NCI-H82 treated with DMSO at 0.1 percent for 48 hours (cell line): ENCODE measurements at regions not wholly inside any gene's neighbourhood (a gene's known extent, or its start where the extent isn't known, plus 50 kb on each side); places are given as distances from the start of the nearest gene placed in this dataset.

Experiments
- DNase-seq: peaks from one replicate; lab custom pipeline; 2025; ENCODE audit not compliant: unreplicated experiment; lab: John Stamatoyannopoulos, UW

DNA sequence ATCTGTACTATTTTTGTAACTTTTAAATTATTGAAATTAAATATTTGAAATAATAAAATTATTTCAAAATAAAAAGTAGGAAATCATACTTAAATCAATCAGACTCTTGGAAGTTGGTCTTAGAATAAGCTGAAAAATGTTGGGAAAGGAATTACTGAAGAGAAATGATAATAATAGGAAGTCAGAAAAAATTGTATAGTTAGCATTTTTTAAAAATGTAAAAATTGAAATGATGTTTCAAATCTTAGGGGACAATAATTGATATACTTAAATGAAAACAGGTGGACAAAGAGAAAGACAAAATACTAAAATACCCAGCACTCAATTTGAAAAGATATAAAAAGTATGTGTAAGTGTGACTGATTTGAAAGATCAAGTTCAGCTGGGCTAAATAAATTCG is 186.1 kb downstream of the BMP2 start:
- DNase-seq, result no peak

DNA sequence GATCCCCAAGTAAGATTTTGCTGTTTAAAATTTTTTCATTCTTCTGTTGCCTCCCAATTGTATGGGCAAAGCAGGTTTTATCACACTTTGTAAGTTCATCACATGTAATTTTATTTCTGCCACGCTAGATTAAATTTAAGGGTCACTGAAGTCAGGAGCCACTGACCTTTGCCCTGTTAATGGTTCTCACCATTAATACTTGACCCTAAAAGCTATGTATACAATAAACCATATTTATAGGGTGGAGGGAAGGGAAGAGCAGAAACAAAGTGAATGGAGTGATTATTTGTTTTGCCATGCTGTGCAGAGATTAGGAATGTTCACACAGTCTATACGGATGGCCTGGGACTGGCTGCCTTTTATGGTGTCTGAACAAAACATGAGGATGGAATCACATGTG is 186.7 kb downstream of the BMP2 start:
- no peak for DNase-seq

DNA sequence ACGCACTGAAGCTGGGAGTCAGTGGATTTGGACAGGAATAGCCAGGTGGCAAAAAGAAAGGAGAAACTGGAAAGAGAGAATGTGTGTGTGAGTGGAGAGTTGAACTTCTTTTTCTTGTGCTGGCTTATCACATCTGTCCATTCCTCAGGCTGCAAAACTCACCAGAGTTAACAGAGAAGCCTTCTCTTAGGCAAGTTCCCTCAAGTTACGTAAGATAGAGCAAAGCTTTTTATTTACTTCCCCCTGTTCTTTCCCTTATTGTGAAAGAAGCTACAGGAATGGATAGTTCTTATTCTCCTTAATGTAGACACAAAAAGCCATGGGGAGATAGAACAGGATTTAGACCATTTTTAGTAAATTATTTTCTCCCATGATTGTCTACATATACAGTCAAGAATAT is 188.6 kb downstream of the BMP2 start:
- DNase-seq, result no peak

DNA sequence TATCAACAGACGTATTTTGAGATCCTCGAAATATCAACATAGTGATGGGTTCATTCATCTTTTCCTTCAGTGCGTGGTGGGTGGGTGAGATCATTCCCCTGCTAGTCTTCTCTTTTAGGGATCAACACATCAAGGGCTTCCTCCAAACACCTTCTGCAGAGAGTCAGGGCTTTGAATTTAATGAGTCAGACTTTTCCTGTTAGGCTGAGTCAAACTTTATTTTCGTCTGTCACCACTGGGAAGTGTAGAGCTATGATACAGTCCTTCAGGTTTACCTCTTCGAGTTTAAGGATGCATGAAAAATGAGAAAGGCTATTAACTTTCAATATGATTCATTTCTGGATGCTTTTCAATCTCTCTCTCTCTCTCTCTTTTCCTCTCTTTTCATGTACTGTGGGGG is 189.1 kb downstream of the BMP2 start:
- no peak for DNase-seq

DNA sequence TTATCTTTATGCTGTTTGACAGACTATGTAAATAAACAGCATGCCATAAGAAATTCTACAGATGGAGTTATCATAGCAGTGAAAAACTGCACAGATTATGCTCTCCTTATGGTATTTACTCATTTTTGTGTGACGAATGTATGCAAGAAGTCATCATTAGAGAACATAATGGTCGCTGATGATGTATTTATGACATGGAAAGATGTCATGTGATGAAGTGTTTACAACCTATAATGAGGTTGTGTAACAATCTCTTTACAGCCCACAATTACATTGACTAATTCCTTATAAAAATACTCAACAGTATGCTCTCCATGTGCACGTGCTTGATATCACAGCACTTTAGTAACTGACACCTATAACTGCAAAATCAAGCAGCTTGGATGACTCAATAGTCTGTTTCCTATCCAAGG is 192.4 kb downstream of the BMP2 start:
- DNase-seq, result no peak

DNA sequence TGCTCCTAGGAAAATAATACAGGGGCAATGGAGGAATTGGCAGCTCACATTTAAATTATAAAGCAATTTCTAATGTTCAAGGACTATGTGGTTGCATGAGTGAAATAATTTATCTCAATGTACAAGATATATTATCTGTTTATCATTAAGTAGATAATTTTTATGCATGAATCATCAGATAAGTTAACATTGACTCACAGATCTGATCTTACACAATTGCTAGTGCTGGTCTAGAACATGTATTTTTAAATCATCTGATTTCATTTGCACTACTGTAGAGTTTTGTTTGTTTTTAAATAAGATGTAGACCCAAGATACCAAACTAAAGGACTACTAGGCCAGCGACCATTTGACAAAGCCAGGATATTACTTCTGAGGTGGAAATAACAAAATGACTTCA is 199.2 kb downstream of the BMP2 start:
- DNase-seq, result no peak

DNA sequence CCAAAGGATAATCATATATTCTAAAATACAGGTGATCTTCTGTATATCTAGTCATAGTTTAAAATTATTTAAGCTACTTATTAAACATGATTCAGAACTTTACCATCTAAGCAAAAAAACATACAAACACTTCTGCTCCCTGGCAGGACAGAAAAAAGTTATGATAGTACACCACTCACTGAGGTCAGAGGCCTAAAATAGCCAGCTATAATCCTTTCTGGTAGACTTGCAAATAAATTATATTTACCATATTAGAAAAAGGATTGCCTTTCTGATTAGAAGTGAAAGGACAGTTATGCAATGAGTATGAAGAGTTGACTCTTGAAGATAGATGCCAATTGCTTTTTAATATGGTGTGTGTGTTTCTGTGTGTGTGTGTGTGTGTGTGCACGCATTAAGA is 207.4 kb downstream of the BMP2 start:
- DNase-seq, result no peak

DNA sequence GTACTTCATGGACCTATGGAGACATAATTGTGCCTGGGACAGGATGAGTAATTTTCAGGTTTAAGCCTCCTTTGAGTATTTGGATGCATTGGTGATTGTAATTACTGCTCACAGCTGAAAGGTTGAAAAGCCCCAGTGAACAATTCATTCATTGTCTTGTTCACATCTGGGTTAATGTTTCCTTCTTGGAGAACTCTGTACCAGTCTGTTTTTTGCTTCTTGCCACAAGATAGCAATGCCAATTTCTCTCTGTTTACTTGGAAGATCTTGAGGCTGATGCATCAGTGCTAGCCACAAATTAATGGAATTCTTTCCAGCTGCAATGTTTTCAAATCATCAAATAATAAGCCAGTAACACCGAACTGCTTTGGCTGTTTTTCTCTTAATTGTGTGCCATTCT is 207.8 kb downstream of the BMP2 start:
- DNase-seq, result no peak

DNA sequence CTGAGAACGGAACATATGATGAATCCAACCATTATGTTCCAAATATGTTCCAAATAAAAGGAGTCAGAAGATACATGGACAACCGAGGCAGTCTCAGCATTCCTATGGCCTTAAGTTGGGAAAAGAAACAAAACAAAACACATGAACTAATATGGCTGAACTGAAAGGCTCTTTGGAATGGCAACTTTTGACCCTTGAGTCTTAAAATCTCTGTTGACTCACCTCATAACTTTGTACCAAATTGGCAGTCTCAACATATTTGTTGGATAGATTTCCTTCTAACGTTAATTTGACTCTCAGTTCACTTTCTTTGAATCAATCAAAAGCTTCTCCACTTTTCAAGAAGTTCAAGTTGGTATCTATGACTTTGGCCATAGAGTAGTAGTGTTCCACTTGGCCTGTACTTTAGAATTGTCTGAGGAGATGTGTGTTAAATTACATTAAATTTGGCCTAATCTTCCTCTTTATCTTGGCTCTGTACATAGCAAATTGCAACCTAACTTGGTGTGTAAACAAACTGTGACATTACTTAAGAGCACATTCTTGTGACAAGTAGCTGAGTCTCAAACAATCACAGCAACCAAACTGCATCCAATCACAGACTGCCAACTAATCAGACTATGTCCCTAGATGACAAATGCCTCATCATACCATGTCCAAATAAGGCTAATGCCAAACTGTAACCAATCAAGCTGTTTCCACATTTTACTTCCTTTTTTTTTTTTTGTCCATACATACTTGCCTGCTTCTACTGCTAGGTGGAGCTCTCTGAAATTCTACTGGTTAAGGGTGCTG is 208.8 kb downstream of the BMP2 start:
- DNase-seq, result no peak

DNA sequence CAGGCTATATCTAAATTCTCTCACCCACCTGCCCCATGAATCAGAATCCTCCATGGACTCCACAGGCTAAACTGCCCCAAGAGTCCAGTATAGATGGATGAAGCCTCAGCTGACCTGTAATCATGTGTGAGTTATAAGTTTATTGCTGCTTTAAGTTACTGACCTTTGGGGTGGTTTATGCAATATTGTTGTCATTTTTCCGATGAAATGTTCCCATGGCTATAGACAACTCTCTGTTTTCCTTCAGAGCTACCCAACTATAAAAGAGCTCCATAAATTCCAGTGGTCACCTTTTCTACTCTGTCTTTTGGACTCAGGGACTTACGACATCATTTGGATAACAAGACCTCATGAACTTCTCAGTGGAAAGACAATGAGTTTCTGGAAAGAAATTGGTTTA is 212.1 kb downstream of the BMP2 start:
- DNase-seq, result no peak

DNA sequence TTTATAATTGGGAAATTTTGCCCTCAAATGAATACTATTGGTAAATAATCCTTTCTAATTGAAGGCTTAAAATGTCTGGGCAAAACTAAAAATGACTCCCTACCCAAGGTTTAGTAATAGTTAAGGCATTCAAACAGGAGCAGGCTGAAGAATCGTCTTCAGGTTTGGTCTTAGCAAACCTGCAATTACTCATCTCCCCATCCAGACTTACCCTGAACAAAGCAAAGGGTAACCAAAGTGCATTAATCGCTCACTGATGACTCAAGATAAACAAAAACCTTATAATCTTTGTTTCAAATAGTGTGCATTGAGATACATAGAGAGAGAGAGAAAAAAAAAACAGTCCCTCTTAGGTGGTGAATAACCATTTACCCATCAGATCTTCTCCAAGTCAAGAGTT is 225.5 kb downstream of the BMP2 start:
- no peak for DNase-seq

DNA sequence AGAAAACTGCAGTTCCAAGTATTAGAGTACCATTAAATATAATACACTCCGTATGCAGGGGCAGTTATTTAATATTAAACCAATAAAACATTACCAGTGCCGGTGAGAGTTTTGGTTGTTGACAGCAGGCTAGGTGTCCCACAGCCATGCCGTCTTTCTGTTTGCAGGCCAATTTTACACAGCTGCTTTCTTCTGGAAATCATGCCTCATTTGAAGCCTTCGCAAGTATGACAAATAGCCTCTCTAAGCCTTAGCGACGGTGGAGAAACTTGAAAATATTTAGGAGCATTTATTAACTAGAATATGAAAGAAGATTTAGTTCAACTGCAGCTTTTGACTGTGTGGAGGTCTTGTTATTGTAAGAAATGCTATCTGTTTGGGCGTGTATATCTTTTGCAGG is 226.0 kb downstream of the BMP2 start:
- DNase-seq, result no peak

DNA sequence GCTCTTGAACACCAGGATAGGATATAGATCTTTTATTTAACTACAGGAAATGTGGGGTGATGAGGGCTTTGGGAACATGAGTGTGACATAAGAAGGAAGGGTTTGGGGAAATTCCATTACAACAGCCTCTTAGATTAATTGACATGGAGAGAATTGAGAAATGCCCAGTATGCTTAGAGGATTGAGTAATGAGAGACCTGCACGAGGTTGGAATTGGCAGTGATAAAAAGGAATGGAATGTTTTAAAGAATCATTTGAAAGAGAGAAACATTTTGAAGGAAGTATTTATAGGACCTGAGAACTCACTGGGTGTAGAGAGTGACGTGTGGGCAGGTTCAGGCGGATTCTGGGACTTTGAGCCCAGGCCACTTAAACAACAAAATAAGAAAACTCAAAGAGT is 227.0 kb downstream of the BMP2 start:
- no peak for DNase-seq

DNA sequence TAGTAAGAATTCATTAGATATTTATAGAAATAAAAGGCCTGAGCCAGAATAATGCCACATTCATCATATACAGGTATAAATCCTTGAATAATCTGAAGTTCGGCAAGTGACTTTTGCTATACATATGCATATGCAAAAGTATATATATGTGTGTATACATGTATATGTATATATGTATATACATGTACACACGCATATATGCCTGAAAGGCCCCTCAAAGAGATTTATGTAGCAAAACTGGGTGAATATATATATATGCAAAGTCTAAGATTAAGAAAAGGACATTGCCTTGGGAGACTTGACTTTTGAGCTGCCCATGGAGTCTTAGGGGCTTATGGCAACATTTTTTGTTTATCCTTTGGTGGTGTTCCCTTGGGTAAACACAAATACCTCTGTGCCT is 231.4 kb downstream of the BMP2 start:
- no peak for DNase-seq

DNA sequence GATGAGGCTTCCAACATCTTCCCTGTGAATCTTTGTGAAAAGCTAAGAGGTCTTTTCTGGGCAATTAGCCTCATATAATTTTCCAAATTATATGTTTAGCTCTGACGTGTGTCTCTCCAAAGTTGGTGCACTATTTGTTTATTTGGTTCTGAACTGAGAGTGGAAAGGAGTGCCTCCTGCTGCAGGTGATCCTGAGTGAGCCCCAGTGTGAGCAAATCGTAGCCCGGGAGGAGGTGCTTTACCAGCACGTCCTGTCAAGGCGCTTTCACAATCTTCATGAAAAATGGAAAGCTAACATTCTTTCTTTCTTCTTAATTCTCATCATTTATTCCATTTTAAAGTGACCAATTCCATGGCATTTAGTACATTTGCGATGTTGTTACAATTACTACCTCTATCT is 231.9 kb downstream of the BMP2 start:
- DNase-seq, result no peak

DNA sequence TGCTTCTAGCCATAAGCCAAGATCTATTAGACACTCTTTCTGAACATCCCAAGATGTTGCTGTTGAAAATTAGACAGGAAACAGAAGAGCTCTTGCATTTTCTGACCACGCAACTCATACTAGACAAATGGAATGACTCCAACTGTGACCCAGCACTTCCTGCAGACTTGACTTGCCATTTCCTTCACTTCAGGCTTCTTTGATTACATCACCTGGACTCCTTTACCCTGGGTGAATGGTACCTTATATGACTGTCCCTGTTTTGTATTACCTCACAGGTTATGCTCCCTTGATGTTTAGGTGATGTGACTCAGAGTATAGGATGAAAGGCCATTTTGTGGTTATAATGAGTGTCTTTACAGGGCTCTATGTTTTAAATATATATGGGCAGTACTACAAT is 236.1 kb downstream of the BMP2 start:
- no peak for DNase-seq

DNA sequence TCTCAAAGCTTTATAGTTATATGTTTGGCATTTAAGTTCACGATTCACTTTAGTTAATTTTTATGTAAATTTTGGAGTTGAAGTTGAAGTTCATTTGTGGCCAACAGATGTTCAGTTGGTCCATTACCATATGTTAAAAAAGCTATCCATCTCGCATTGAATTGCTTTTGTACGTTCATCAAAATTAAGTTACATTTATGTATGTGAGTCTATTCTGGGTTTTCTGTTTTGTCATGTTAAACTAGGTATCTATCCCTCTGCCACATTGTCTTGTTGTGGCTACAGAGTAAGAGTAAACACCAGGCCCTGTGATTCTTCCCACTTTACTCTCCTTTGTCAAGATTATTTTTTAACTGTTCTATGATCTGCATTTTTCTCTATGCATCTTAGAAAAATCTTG is 237.3 kb downstream of the BMP2 start:
- DNase-seq, result no peak

DNA sequence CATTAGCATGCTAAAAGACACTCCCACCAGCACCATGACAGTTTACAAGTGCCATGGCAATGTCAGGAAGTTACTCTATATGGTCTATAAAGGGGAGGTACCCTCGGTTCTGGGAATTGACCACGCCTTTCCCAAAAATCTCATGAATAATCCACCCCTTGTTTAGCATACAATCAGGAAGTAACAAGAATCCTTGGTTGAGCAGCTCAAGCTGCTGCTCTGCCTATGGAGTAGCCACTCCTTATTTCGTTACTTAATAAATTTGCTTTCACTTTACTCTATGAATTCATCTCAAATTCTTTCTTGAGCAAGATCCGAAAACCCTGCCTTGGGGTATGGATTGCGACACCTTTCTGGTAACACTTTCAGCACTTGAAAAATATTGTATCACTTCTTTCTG is 243.0 kb downstream of the BMP2 start:
- no peak for DNase-seq

DNA sequence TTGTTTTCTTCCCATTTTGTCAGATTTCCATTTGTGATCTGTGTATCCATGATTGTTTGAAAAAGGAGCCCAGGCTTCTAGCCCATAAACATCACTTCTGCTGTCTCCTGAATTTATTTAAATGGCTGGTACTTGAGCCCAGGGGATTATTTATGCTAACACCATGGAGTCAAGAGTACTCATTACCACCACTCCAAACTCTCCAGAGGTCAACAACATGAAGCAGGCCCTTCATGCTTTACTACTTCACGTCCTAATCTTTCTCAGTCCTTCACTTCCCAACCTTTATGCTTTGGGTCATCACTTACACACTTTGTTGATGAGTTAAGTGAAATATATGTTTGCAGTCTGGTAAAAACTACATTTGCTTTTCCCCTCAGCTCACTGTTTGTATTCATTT is 247.8 kb downstream of the BMP2 start:
- no peak for DNase-seq

DNA sequence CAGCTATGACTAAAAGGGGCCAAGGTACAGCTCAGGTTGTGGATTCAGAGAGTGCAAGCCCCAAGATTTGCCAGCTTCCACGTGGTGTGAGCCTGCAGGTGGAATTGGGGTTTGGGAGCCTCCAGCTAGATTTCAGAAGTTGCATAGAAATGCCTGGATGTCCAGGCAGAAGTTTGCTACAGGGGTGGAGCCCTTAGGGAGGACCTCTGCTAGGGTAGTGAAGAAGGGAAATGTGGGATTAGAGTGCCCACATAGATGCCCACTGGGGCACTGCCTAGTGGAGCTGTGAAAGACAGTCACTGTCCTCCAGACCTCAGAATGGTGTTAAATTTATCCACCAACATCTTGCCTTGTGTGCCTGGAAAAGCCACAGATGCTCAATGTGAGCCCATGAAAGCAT is 255.1 kb downstream of the BMP2 start:
- DNase-seq, result no peak

DNA sequence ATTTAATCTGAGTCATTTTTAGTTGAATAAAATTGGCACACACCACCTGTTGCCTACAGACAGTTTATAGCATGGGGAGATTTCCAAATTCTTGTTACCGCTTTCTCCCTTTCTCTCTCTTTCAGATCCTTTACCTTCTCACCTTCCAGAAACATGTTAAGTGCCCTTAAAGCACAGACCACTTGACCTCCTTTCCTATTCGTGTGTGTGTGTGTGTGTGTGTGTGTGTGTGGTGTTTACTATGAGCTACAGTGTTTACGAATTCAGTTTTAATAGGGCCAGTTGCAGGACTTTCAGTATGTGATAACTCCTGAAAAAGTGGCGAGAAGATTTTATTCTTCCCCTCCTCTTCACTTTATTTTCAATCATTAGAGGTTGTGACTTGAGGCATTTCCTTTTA is 258.1 kb downstream of the BMP2 start:
- DNase-seq, result no peak

DNA sequence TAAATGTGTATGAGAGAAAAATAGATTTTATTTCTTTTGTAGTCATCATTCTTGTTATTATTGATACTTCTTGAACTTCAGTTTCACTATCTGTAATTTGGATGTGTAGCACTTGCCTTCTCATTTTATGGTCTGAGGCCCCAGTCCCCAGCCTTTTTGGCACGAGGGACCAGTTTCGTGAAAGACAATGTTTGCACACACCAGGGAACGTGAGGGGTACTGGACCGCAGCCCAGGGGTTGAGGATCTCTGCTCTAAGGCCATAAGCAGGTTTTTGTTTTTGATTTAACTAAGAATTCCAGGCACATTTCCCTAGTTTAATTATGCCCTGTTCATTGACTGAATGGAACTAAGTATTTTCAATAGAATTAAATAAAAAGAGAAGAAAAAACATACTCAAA is 261.5 kb downstream of the BMP2 start:
- DNase-seq, result no peak

DNA sequence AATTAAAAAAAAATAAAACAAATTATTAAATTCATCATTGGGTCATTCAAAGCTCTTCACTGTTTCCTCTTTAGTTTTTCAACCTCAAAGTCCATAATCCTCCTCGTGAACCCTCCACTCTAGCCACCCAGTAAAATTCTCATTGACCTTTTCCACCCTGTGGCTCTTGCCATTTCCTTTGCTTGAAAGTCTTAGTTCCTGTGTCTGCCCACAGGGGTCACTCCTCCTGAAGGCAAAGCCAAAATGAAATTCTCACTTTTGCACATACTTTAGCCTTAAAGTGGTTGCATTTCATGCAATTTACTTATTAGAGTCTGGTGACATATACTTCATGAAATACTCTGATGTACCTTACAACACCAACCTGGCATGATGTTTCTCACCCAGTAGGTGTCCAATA is 263.7 kb downstream of the BMP2 start:
- DNase-seq, result no peak

DNA sequence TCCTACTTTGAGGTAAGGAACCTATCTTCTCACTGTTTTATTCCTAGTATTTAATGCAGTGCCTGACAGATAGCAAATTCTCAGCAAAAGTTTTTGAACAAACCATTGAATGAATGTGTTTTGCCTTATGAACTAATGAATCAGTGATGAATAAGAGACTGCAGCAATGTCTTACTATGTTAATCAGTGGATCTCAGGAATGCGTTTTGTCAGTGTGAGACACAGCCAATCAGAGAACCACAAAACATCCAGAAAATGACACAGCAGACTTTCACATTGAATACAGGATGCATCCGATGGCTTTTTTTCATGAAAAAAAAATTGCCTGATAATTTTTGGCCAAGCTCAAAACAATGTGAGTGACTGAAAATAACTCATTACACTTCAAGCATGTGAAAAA is 270.5 kb downstream of the BMP2 start:
- no peak for DNase-seq
